GM10248 (cell line): ENCODE measurements at regions not wholly inside any gene's neighbourhood (a gene's known extent, or its start where the extent isn't known, plus 50 kb on each side); places are given as distances from the start of the nearest gene placed in this dataset.

ENCODE experiments used
- CTCF ChIA-PET: fragments of 300-600 bp; sonication (Branson Sonifier 250); formaldehyde crosslinking; extraction: SDS; loops from one replicate; lab custom pipeline; 2021; ENCODE audit warnings: antibody characterized with exemption; lab: Yijun Ruan, JAX
- POLR2A ChIA-PET: fragments of 350-650 bp; sonication (Branson Sonifier 250); formaldehyde crosslinking; extraction: SDS; loops from one replicate; lab custom pipeline; 2020; ENCODE audit warnings: antibody characterized with exemption; lab: Yijun Ruan, JAX
- DNase-seq: peaks from one replicate; pipeline ENCODE4 v3.0.0; 2012; ENCODE audit errors: extremely low spot score
- TF ChIP-seq, protein P1 (sequence below): IDR thresholded peaks from 2 replicates; pipeline ENCODE4 v1.5.1; 2012; ENCODE audit warnings: mild to moderate bottlenecking, low read depth; ENCODE audit errors: extremely low read depth, missing control alignments, control extremely low read depth

- ChIA-PET POLR2A (no interaction called here), CTCF (no interaction called here)
- no peak for DNase-seq
- TF ChIP-seq, protein P1, sequence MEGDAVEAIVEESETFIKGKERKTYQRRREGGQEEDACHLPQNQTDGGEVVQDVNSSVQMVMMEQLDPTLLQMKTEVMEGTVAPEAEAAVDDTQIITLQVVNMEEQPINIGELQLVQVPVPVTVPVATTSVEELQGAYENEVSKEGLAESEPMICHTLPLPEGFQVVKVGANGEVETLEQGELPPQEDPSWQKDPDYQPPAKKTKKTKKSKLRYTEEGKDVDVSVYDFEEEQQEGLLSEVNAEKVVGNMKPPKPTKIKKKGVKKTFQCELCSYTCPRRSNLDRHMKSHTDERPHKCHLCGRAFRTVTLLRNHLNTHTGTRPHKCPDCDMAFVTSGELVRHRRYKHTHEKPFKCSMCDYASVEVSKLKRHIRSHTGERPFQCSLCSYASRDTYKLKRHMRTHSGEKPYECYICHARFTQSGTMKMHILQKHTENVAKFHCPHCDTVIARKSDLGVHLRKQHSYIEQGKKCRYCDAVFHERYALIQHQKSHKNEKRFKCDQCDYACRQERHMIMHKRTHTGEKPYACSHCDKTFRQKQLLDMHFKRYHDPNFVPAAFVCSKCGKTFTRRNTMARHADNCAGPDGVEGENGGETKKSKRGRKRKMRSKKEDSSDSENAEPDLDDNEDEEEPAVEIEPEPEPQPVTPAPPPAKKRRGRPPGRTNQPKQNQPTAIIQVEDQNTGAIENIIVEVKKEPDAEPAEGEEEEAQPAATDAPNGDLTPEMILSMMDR, result no peak
Observed at GRCh38 chr12:70033310-70033709, 208.3 kb downstream of the MYRFL start.

GRCh38 chr12:70040141-70040540, 203.1 kb upstream of the CNOT2 start:
- no peak for DNase-seq
- ChIA-PET CTCF (no interaction called here), POLR2A (no interaction called here)
- TF ChIP-seq, protein P1, result no peak

DNA sequence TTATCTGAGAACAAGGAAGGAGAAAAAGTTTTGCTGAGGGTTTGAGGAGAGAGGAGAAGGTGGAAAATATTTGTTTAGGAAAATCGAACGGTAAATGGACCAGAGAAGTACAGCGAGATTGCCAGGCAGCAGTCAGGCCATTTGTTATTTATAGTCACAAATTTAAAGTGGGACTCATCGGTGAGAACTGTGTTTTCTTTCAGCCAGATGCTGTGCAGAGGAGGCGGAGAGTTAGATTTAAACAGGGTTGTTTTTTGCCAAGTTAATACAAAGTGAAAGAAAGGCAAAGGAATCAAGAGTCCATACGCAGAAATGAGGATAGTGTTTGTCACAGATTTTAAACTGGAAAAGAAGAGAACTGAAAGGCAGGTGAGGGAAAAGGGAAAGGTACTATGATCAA, 200.6 kb upstream of the CNOT2 start:
- POLR2A ChIA-PET, result no interaction called here
- DNase-seq, result no peak
- CTCF ChIA-PET, result no interaction called here
- TF ChIP-seq, protein P1, result no peak

DNA sequence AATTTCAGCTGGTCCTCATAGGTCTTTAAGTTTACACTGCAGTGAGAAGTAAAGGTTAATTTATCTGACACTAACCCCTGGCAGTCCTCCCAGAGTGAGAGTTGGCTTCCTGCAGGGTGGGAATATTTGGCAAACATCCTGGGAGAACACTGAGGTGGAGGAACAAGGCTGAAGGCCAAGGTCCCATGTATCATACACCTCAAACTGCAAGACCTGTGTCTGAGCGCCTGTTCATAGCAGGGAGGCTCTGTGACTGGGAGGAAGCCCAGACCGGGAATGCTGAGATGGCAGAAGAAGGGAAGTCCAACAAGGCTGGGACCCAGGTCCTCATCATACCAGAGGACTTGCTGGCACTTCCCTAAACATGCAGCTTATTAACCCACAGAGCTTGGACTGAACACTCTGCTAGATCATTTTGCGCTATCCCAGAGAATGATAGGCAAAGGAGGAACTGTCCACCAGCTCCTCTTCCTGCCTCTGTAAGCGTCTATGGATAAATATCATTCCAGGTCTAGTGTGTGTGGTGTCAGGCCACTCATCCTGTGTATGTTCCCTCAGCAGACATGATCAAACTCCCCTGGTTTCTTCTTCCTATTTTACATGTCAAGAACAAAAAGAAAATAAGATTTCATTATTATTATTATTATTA, 199.6 kb upstream of the CNOT2 start:
- TF ChIP-seq, protein P1, result no peak
- no peak for DNase-seq
- ChIA-PET CTCF (interaction anchor here (1.4 to 1.7 kb wide), 2 partner anchors 12 to 71 kb away, joined by 3 to 5 read pairs; no protein-coding TSS in a partner anchor), POLR2A (no interaction called here)

DNA sequence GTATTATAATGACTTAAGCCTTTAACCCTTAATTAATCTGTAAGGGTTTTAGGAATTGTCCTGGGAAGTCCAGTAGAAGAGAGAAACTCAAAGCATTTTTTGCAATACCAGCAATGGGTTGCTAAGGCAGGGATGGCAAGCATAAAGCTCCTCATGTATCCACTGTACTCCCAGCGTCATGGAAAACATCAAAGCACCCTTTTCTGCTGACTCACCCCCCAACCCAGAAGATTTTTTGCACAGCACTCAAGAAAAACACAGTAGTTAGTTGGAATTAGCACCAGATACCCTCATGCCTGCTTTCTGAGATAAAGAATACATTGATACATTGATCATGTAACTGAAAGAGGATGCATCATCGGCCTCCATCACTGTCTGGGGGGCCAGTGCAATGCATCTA, 199.1 kb upstream of the CNOT2 start:
- DNase-seq, result no peak
- CTCF ChIA-PET, result interaction anchor here (1.3 to 1.7 kb wide), 3 partner anchors 11 to 533 kb away, joined by 3 to 5 read pairs (median 4); no protein-coding TSS in a partner anchor
- TF ChIP-seq, protein P1, result no peak
- POLR2A ChIA-PET, result no interaction called here

DNA sequence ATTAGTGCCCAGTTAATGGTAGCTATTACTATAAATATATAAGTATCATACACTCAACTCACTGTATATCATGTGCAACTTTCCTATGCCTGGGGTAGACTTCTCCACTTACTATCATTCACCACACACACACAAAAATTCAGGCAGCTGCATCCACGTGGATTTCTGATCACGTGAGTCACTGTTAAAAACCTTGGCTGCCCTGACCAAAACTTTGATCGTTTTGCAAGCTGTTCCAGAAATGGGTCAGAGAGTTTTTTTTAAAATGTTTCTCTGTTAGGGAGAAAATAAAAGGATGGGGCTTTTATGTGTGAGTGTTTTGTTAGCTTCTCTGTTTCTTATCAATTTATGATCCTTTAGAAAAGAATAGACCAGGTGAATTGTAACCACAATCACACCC, 198.2 kb upstream of the CNOT2 start:
- POLR2A ChIA-PET, result no interaction called here
- TF ChIP-seq, protein P1, result no peak
- no peak for DNase-seq
- CTCF ChIA-PET, result interaction anchor here (1.3 to 1.7 kb wide), 2 partner anchors 10 to 532 kb away, joined by 4 to 5 read pairs; no protein-coding TSS in a partner anchor
